ENCODE measurements at regions not wholly inside any gene's neighbourhood (a gene's known extent, or its start where the extent isn't known, plus 50 kb on each side); places are given as distances from the start of the nearest gene placed in this dataset.

- no peak for DNase-seq
These were observed 533.7 kb upstream of the SEL1L start for GRCh38 chr14:82067221-82067875.

- DNase-seq = no peak
These were observed 536.4 kb upstream of the SEL1L start for GRCh38 chr14:82070040-82070439.

- no peak for DNase-seq
These were observed 537.1 kb upstream of the SEL1L start for GRCh38 chr14:82070753-82071152.

- no peak for DNase-seq
These were observed 539.9 kb upstream of the SEL1L start for GRCh38 chr14:82073547-82073946.

- DNase-seq = peak; percentile 2
These were observed 541.9 kb upstream of the SEL1L start for GRCh38 chr14:82075566-82075965.

GRCh38 chr14:82079553-82079952 is 545.9 kb upstream of the SEL1L start:
- DNase-seq = no peak

GRCh38 chr14:82080370-82080769 is 546.7 kb upstream of the SEL1L start:
- no peak for DNase-seq

GRCh38 chr14:82084813-82085212 is 551.2 kb upstream of the SEL1L start:
- no peak for DNase-seq

GRCh38 chr14:82091097-82091496 is 557.4 kb upstream of the SEL1L start:
- no peak for DNase-seq

- no peak for DNase-seq
These were observed 561.2 kb upstream of the SEL1L start for GRCh38 chr14:82094829-82095345.

GRCh38 chr14:82104013-82104412 is 570.4 kb upstream of the SEL1L start:
- DNase-seq = no peak

- no peak for DNase-seq
These were observed 578.7 kb upstream of the SEL1L start for GRCh38 chr14:82112210-82112839.

GRCh38 chr14:82113007-82113406 is 579.4 kb upstream of the SEL1L start:
- no peak for DNase-seq

GRCh38 chr14:82113710-82114109 is 580.1 kb upstream of the SEL1L start:
- DNase-seq = no peak

- no peak for DNase-seq
These were observed 583.1 kb upstream of the SEL1L start for GRCh38 chr14:82116721-82117120.

GRCh38 chr14:82122655-82123054 is 589.0 kb upstream of the SEL1L start:
- no peak for DNase-seq

GRCh38 chr14:82124511-82124910 is 590.9 kb upstream of the SEL1L start:
- DNase-seq = no peak

GRCh38 chr14:82126006-82126405 is 592.4 kb upstream of the SEL1L start:
- no peak for DNase-seq

- DNase-seq = no peak
These were observed 600.8 kb upstream of the SEL1L start for GRCh38 chr14:82134411-82134810.

GRCh38 chr14:82138431-82138830 is 604.8 kb upstream of the SEL1L start:
- no peak for DNase-seq

- DNase-seq = no peak
These were observed 613.2 kb upstream of the SEL1L start for GRCh38 chr14:82146846-82147245.

GRCh38 chr14:82153689-82154088 is 620.0 kb upstream of the SEL1L start:
- no peak for DNase-seq

GRCh38 chr14:82159624-82160023 is 626.0 kb upstream of the SEL1L start:
- DNase-seq = no peak

GRCh38 chr14:82180139-82180538 is 646.5 kb upstream of the SEL1L start:
- no peak for DNase-seq

GRCh38 chr14:82182646-82183045 is 649.0 kb upstream of the SEL1L start:
- no peak for DNase-seq
